OCI-LY1 (cell line): ENCODE measurements at regions not wholly inside any gene's neighbourhood (a gene's known extent, or its start where the extent isn't known, plus 50 kb on each side); places are given as distances from the start of the nearest gene placed in this dataset.

Experiments
- CTCF ChIP-seq: fragments of 200-600 bp; sonication (generic), shearing (Covaris generic); IDR thresholded peaks from 2 replicates; pipeline ENCODE4 v1.5.1; 2017; ENCODE audit warnings: mild to moderate bottlenecking, antibody characterized with exemption, low read length, moderate library complexity, mixed read lengths
- EZH2 ChIP-seq: fragments of 200-600 bp; sonication (generic), shearing (Covaris generic); IDR thresholded peaks from 2 replicates; pipeline ENCODE4 v1.8.0; 2017; ENCODE audit warnings: borderline replicate concordance, mixed run types, mild to moderate bottlenecking, antibody characterized with exemption, low read length, moderate library complexity, mixed read lengths

DNA sequence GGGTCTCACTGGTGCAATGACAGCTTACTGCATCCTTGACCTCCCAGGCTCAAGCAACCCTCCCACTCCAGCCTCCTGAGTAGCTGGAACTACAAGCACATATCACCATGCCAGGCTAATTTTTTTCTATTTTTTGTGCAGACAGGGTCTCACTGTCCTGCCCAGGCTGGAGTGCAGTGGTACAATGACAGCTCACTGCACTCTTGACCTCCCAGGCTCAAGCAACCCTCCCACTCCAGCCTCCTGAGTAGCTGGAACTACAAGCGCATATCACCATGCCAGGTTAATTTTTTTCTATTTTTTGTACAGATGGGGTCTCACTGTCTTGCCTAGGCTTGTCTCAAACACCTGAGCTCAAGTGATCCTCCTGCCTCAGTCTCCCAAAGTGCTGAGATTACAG lies 74.0 kb downstream of the GASK1B start:
- TF ChIP-seq CTCF: no peak
- TF ChIP-seq EZH2: no peak
